Anterior cingulate cortex (tissue), 58 donors: ENCODE measurements at regions not wholly inside any gene's neighbourhood (a gene's known extent, or its start where the extent isn't known, plus 50 kb on each side); places are given as distances from the start of the nearest gene placed in this dataset.
"Not testable (repeated sequence)": the region's sequence is repeated elsewhere in the genome, so short reads cannot be mapped to it uniquely, and the experiment has no call there.

Source experiments
- DNase-seq, 58 donors: peaks; one replicate each; lab custom pipeline; 2025; lab: John Stamatoyannopoulos, UW

DNA sequence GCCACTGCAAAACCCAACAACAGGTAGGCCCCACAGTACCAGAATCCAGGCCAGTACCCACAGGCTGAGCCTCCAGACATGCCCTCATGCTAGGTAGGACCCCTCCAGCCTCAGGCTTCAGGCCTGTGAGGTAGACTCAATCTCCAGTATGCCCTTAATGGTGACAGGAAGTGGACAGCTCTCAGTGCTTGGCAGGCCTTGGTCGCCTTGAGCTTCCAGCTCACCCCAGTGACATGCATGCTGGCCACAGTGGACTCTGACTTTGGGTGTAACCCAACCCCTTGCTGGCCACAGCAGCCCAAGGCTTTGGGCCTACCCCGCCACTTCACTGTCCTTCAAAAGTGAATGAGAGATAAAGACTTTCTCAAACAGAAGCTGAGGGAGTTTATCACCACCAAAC, 324.2 kb downstream of the ANTXR2 start:
- no peak for DNase-seq

DNA sequence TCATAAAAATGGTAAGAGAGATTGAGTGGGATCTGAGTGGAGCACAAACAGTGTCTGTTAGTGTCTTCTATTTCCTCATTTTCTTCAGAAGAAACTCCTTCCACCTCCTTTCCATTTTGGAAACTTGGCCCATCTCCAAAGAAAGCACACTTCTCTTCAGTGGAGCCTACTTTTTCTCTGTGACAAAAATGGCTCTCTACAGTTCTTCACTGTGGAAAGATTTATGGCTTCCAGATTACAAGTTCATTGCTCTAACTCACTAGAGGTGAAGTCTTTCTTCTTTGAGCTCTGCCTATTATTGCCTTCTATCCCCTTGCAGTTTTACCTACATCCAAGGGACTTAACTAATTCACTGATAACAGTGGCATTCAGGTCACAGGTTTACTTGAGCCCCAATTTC, 325.8 kb downstream of the ANTXR2 start:
- no peak for DNase-seq

DNA sequence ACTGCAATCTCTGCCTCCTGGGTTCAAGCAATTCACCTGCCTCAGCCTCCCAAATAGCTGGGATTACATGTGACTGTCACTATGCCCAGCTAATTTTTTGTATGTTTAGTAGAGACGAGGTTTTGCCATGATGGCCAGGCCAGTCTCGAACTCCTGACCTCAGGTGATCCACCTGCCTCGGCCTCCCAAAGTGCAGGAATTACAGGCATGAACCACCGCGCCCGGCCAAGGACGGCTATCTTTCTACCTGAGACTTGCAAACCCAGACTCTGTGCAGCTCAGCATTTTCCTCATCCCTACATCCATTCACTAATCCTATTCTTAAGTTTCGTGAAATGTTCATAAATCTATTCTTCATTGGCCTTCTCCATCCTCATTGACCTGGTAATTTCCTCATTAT, 330.0 kb downstream of the ANTXR2 start:
- DNase-seq, result no peak

DNA sequence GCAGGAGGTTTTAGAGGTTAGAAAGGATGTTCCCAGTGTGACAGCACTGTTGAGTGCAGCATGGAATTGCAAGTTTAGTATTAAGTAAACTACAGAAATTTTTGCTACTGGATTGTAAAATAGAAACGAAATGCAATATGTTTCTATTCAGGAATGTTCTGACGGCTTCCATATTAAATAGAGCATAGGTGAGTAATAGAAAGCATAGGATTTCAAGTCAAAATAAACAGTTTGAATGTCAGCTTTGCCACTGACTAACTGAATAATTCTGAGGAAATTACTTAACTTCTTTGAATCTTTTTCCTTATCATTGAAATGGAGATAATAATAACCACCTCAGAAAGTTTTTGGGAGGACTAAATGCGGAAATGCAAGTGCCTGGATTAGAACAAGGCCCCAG, 331.9 kb upstream of the GK2 start:
- no peak for DNase-seq

DNA sequence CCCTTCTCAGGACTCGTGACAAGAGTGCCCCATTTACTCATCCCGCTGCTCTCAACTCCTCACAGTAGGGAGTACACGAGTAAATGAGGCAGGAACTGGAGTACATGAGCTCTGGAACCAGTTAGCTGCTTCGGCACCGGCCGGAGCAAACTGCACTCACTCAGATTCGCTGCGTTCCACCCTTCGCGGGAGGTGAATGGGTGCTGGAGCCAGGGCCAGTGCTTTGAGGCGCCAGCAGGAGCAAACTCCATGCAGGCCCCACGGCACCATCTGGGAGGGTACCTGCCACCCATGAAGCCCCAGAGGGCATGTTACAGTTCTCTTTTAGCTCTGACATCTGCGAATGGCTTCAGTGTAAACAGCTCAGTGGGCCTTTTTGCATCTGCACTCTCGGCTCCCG, 315.5 kb upstream of the GK2 start:
- peak in 1 of 58 donors; percentile 0 for DNase-seq

DNA sequence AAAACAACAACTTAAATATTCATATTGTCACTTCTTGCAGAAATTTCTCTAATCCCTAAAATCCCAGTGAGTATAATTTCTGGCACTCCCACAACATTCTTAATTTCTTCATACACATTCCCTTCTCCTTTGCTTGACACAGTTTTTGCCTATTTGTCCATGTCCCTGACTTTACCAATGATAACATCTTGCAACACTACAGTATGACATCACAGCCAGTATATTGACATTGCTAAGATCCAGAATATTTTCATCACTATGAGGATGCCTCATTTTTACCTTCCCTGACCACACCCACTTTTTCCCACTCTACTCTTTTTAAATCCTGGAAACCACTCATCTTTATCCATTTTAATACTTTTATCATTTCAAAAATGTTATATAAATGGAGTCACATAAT, 292.3 kb upstream of the GK2 start:
- DNase-seq, result no peak

DNA sequence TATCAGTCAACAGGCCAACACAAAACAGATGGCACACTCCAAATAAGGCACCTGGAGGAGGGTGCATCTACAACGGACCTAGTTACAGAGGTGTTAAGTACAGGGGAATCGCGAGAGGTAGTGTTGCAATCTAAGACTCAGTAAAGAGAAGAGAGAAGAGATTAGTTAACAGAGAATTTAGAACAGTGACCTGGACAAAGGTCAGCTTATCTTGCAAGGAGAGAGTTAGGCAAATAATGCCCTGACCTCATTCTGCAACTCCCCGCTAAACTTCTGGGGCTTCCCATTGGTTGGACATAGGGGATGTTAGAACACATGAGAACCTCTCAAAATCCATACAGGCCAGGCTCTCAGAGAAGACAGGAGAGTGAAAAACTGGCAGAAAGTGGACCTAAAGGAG, 289.4 kb upstream of the GK2 start:
- DNase-seq, result no peak

DNA sequence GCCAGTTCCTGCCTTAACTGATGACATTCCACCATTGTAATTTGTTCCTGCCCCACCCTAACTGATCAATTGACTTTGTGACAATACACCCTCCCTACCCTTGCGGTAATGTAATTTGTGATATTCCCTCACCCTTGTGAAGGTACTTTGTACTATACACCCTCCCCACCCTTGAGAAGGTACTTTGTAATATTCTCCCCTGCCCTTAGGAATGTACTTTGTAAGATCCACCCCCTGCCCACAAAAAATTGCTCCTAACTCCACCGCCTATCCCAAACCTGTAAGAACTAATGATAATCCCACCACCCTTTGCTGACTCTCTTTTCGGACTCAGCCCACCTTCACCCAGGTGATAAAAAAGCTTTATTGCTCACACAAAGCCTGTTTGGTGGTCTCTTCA, 288.5 kb upstream of the GK2 start:
- DNase-seq, result not testable (repeated sequence)

DNA sequence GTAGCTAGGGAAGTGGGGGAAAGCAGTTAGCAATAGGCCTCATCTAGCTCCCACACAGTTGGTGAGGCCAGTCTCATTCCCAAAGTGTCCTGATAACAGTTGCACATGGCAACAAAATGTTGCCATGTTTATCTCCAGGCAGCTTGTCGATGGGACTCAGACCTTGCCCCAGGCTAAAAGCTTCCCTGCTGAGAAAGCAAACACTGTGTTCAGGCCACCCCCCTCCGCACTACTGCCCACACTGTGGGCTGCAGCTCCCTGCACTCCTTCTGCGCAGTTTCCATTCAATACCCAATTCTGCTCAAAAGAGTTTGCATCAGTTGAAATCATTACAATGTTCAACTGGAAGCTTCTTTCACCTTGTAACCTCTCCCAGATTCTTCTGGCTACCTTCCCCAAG, 287.8 kb upstream of the GK2 start:
- DNase-seq, result no peak

DNA sequence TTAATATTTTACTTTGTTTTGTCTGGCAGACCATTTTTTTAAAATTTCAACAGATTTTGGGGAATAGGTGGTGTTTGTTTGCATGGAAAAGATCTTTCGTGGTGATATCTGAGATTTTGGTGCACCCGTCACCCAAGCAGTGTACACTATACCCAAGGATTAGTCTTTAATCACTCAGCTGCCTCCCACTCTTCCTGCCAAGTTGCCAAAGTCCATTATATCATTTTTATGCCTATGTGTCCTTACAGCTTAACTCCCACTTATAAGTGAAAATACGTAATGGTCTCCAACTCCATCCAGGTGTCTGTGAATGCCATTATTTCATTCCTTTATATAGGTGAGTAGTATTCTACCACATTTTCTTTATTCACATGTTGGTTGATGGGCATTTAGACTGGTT, 281.7 kb upstream of the GK2 start:
- DNase-seq, result no peak

DNA sequence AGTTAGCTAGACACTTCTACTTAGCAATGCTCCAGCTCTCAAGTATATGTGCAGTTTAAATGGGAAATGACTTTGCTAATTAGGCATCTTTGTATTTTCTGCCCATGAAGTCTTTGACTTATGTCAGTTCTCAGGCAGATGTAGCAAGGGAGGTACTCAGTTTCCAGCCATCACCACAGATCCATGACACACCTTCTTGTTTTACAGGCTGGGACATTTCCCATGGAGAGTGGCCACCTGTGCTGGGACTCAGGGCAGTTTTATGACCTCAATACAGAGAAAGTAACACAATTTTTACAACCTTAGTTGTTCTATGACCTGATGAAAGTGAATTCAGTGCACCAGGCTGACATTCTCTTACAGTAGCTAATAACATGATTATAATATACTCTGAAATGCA, 280.7 kb upstream of the GK2 start:
- DNase-seq, result no peak

DNA sequence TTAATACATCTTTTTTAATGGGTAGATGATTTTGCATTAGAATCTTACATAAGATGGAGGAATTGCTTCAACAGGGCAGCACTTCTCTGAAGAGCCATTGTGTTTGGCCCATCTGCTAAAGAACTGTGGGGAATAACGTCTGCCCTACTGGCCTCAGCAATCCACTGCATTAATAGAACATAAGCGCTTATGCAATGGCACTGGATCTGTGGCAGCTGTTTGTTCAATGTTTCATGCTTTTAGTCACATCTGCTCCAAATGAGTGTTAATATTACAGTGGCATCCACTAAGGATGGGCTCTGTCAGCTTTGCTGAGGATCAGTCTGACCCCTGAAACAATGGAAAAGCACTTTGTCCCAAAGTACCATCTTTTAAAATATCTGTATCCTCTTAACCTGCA, 279.0 kb upstream of the GK2 start:
- no peak for DNase-seq

DNA sequence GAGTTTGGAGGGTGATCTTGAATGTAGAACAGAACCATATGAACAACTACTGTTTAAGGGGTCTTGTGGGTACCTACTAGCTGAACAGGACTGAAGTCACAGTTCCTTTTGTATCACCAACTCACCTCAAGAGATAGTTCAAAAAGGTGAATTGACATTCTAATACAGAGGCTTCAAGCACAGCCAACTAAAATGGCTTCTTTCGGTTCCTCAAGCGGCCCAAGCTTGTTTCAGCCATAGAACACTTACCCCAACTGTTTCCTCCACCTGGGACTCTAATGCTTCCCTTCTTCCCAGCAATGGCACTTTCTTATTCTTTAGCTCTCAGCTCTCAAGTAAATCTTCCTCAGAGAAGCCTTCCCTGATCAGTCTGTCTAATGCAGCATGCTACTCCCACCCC, 277.5 kb upstream of the GK2 start:
- DNase-seq, result no peak

DNA sequence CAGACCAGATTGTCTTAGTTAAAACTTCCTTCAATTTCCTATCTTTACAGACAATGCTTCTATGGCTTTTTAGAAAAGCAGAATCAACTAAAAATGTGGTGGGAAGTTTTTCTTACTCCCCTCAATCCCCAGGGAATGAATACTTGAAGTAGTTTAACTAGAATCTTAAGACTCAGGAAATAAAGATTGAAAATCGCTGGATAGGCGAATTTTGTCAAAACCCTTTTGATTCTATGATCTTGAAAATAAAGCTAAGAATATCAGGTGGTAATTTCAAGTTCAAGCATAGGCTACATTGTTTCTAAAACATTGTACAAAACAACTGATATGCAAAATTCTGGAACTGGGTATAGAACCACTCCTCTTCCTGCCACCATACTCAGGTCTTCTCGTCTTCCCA, 276.5 kb upstream of the GK2 start:
- DNase-seq, result no peak

DNA sequence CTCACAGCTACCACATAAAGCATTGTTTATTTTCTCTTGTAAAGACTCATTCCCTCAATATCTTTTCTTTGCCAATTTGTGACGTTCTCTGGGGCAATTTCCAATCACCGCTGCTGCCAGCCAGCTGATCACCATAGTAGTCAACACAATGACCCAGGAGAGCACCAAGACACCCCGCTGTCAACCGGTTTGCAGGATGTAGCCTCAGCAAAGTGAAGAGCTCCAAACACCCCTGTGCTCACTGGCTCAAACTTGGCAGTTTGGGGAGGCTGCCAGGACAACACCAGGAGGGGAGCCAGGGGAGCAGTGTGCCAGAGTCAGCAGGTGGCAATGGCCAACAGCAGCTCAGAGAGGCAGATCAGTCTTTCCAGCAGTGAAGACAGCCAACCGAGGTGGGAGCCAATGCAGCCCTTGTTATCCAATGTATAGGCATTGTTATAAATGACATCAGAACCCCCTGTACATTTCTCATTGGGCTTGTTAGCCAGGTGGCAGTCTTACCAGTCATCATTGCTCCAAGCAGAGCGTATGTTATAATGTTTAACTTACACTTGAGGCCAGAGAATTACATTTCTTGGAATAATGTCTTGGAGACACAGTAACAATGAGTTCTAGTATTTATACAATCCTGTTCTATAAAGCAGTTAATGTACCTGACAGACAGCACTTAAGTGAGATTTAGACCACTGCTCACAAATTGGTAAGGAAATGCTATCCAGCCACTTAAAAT, 274.9 kb upstream of the GK2 start:
- DNase-seq, result peak in 48 of 58 donors; percentile 1 to 66 (median 30)

DNA sequence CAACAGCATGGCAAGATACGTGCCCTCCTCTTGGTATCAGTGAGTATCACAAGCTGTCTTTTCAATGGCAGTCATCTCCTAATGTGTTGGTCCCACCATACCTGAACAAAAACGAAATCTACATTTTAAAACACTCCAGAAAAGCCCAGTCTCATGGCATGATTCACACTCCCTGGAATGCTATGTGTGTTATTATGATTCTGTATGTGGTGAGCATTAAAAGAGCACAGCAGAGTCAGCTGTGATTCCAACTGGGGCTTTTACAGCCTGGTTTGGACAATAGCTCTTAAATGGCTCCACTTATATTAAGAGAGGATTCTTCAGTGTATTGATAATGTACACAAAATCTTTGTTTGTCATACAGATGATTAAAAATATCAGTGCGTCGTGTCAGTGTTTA, 274.1 kb upstream of the GK2 start:
- no peak for DNase-seq

DNA sequence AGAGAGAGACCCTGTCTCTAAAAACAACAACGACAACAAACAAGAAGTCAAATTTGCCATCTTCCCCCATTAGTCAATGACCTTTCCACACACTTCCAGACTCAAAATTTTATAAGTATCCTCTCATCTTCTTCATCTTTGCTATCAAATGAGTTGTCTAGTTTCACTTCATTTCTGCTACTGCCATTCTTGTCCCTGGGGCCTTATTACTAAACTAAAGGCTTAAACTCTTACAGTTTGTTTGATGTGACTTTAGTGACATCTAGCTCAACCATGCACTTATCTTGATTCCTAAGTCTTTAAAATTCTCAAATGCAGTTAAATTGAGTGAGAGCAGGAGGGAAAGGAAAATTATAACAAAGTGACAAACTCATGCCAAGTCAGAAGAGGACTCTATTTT, 271.8 kb upstream of the GK2 start:
- DNase-seq, result no peak

DNA sequence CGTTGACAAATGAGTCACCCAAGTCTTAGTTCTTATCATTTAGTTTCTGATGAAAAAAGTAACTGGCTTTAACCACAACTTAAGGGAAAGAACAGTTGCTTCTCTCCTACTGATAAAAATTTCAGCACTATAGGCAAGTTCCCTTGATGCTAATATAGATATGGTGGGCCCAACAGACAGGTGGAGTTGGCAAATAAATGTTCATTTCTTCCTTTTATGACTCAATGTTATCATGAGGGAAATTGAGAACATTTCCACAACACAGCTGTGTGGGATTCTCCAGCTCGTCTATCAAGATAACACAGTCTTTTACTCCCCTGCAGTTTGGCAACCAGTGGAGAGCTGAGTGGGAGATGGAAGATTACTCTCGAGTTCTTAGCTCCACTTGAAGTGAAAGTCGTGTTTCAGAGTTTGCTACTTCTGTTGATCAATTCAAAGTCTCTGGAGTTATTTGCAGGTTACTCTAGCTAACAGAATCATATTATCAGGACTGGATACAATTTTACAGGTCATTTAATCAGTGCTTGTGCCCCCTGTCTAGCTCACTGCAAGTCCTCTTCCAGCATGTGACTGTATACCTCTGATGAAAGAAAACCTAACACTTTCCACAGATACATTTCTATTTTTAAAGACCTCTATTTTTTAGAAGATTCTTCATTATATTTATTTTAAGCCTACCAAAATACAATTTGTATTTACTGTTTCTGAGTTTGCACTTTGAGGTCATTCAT, 270.6 kb upstream of the GK2 start:
- DNase-seq, result peak in 18 of 58 donors; percentile 0 to 40 (median 12)

DNA sequence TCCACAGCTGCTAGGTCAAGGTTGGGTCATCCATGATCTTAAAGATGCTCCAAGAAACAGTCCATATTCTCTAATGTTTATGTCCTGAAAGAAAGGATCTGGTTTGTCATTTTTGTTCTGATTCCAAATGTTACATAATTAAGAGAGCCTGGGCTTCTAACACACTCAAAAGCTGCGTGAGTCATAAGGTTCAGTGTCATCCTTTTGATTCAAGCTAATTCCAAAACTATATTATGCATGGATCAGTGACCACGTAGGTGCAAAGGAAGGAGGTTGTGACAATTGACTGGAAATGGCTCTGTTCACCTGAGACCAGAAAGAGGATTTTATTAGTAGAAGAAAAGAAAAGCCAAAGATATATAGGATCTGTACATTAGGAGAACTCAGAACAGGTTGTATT, 268.7 kb upstream of the GK2 start:
- no peak for DNase-seq

DNA sequence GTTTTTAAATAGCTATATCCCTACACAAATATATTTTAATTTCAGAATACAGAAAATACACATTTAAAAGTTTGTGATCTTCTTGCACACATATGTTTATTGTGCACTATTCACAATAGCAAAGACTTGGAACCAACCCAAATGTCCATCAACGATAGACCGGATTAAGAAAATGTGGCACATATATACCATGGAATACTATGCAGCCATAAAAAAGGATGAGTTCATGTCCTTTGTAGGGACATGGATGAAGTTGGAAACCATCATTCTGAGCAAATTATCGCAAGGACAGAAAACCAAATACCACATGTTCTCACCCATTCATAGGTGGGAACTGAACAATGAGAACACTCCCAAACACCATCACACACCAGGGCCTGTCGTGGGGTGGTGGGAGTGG, 266.9 kb upstream of the GK2 start:
- DNase-seq, result not testable (repeated sequence)

DNA sequence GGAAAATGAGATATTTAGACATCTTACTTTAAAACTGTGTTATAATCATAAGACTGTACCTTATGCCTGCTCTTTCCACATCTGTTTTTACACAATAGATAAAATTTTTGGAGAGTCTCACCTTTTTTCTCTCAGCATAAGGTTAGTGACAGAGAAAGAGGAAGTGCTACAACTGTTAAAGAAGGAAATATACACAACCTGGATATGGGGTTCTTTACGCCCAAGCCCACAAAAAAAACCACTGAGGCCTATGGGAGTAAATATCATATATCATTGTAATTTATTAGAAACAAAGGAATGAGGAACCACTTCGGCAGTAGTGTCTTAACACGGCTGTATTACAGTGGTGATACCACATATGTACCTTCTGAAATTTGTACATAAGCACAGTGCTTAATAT, 265.9 kb upstream of the GK2 start:
- no peak for DNase-seq

DNA sequence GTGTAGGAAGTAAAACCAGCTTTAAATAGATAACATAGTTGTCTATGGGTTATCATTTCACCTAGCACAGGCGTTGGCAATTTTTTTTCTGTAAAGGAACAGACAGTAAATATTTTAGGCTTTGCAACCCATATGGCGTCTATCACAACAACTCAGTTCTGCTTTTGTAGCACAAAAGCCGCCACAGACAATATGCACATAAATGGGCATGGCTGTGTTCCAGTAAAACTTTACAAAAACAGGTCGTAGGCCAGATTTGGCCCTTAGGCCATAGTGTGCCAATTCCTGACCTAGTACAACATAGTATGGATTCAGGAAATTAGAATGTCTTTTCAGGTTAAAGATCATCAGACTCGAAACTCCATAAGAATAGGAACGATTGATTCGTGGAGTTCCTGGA, 265.3 kb upstream of the GK2 start:
- no peak for DNase-seq
